KOPT-K1 (cell line): ENCODE measurements at regions not wholly inside any gene's neighbourhood (a gene's known extent, or its start where the extent isn't known, plus 50 kb on each side); places are given as distances from the start of the nearest gene placed in this dataset.

Experiments used
- H3K27ac ChIP-seq: fragments of 200-600 bp; sonication (generic); 2 replicates; pipeline ENCODE4 v1.5.1; 2016; ENCODE audit warnings: antibody characterized with exemption, mild to moderate bottlenecking, low read depth, low read length; ENCODE audit not compliant: poor library complexity, severe bottlenecking
- H3K36me3 ChIP-seq: fragments of 200-600 bp; sonication (generic); 2 replicates; pipeline ENCODE4 v1.5.1; 2017; ENCODE audit warnings: antibody characterized with exemption, mild to moderate bottlenecking, low read length, moderate library complexity; ENCODE audit not compliant: insufficient read depth
- H3K9me3 ChIP-seq: fragments of 200-600 bp; sonication (generic); 2 replicates; pipeline ENCODE4 v1.5.1; 2017; ENCODE audit warnings: antibody characterized with exemption, low read length, mild to moderate bottlenecking; ENCODE audit not compliant: insufficient read depth, poor library complexity, severe bottlenecking

DNA sequence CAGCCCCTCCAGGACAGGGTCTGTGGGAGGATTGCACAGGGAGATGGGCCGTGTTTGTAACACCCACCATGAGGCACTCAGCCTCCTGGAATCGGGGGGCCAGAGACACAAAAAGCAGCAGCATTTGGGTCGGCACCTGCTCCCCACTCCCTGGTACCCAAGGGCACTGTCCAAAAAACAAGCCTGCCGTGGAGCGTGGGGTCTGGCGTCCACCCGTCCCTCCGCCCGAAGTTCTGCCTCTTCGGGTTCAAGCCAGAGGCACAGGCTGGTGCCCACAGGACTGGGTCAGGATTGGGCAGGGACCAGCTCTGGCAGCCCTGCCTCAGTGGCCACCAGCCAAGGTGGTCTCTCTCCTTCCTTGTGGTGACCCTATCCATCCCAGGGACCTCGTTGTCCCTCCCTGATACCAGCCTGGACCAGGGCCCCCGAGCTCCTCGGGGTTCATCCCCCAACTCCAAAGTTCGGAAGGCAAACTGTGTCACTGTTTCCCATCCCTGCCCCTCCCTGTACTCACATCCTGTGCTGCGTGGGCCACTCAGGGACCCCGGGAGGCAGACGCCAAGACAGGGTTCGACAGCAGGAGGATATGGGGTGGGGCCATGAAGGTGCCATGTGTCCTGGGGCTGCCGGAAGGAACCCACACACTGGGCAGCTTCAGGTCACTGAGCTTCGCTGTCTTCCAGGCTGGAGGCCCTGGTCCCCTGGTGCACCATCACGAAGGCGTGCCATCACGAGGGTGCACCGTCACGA, 126.0 kb upstream of the HDAC4 start:
- Histone ChIP-seq H3K9me3 (no peaks in the 10 kb centered on the region), H3K27ac (no peak overlapping the region), H3K36me3 (no peaks in the 10 kb centered on the region)

DNA sequence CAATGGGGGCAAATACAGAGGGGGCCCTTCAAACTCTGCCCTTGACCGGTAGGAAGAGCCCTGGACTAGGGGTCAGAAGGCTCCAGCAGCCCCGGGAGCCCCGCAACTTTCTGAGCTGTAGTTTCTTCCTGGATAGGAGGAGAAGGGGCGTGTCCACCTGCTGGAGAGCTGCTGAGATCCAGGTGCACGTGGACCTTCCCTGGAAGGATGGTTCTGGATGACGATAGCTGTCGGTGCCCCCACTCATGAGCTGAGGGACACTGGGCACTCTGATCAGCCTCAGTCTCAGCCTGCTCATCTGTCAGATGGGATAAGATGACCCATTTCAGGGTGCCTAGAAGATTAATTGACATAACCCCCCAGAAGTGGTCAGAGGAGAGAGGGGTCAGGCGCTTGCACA, 125.2 kb upstream of the HDAC4 start:
- Histone ChIP-seq H3K27ac (no peak overlapping the region), H3K9me3 (no peaks in the 10 kb centered on the region), H3K36me3 (no peaks in the 10 kb centered on the region)

DNA sequence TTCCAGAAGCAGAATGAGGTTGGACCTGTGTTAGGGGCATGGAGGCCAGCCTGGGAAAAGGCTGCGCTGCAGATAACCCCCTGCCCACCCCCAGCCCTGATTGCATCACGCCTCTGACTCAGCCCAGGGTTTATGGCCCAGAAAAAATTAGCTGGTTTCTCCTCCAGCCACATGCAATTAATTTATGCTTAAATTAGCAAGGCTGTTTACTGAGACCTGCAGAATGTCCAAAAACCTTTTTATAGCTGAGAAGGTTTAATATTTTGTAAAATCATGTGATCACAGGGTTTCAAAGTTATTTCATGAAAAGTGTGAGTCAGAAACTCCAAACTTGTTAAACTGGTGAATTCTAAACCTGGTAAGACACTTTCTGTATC, 123.1 kb upstream of the HDAC4 start:
- Histone ChIP-seq H3K36me3 (no peaks in the 10 kb centered on the region), H3K27ac (no peak overlapping the region), H3K9me3 (no peaks in the 10 kb centered on the region)

DNA sequence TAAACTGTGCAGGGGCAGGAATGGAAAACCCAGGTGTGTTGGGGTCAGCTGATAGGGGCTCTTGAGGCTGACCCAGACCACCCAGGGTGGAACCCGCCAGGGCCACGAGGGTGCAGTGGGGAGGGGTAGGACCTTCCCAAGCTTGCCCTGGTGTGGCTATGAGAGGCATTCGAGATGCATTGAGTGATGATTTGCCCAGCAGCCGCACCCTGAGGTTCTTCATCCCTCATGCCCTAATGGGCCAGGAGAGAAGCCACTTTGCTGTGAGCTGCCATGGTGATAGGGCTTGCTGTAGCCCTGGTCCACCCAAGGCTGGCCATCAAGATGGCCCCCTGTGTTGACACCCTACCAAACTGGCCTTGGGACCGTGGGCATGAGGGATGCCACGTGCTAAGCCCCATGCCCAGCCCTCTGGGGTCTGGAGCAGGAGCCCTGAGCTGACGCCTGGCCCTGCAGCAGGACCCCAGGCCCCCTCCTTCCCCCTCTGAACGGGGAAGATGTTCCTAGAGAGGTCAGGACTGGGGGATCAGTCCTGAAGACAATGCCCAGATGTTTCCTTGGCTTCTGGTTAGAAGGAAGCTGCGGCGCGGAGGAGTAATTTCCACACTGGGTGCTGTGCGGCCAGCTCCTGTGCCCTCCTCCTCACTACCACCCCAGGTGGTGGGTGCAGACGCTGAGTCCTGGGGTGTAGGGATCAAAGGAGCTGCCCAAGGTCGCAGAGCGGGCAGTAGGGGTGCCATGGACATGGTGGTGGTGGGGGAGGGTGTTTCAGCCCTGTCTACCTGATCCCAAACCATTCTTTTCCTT, 122.5 kb upstream of the HDAC4 start:
- Histone ChIP-seq H3K36me3 (no peaks in the 10 kb centered on the region), H3K27ac (no peak overlapping the region), H3K9me3 (no peaks in the 10 kb centered on the region)

DNA sequence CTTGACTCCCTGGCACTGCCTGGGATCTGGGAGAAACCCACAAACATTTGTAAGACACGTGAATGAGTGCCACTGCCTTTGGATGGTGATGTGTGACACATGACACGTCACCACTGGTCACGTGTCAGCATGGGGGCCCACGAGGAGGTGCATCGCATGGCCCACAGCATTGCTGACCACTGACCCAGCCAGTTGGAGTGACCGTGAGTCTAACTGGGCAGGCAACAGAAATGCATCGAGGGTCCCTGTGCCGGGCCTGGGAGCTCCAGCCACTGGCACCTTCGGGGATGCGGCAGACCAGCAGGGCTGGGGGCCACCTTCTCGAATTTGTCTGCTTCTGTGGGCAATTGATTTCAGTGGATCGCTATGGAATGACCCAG, 121.9 kb upstream of the HDAC4 start:
- Histone ChIP-seq H3K9me3 (no peaks in the 10 kb centered on the region), H3K36me3 (no peaks in the 10 kb centered on the region), H3K27ac (no peak overlapping the region)

DNA sequence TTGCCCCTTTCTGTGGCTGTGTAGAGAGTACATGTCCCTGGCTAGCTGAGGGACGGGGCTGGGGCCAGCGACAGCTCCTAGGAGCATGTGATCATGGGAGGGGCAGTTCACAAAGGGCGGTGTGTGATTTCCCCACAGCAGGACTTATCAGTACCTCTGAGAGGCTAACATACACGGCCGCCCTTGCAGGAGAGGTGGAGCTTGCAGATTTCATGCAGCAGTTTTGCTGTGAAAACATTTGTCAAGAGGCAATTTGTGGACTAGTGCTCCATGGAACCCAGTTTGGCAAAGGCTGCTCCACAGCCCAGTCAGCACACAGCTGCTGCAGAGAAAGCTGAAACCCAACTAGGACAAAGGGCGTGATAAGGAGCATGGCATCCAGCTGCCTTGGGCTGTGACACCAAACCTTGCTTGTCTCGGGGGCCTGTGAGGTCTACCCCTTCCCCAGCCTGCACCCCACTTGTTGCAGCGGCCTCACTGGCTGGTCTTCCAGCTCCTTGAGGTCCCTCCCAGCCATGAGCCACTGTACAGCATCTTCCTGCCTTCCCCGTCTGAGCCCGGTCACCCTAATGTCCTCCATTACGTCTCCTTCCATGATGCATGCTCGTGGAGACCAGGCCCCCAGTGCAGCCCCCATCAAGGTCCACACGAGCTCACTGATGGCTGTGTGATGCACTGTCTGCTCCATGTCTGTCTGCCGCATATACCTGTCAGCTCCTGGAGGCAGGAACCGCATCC, 121.4 kb upstream of the HDAC4 start:
- Histone ChIP-seq H3K27ac (no peak overlapping the region), H3K36me3 (no peaks in the 10 kb centered on the region), H3K9me3 (no peaks in the 10 kb centered on the region)

DNA sequence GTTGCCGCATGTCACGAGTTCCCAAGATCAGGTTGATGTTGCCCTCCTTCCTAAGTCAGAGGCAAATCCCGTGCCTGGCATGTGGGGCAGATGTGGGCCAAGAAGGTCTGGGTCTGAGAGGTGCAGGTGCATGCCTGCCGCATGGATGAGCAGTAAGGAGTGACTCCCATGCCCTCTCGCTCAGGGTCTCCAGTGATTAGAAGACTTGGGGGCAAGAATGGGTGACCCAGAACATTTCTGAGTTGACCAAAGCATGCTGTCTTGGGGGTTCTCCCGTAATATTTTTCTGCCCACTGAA, 120.6 kb upstream of the HDAC4 start:
- no peaks in the 10 kb centered on the region for H3K9me3 ChIP-seq
- no peak overlapping the region for H3K27ac ChIP-seq
- no peaks in the 10 kb centered on the region for H3K36me3 ChIP-seq

DNA sequence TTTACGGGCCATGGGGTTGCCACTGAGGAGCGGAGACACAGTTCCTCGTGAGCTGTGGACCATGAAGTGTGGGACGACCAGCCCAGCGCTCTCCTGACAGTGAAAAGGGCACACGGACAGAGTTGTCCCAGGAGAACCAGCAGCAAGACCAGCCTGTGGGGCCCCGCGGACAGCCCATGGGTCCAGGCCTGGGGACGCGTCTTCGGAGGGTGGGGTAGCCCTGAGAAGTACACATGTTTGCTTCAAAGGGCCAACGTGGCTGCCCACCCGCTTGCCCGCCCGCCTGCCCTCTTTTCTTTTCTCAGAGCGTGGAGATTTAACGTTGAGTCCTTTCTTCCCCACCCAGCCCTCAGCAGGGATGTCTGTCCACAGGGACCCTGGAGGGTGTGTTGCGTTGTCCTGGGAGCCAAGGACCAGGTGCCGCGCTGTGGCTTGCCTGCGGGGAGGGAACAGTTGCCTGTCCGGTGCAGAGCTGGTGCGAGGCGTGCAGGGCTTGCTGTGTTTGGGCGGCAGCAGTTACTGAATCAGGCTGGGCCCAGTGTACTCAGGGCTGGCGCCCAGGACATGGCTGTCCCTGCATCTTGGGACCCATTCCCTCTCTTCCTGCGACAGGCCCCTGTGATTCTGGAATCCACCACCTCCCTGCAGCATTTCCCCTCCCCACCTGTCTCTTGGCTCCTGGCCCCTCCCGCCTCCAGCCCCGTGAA, 120.1 kb upstream of the HDAC4 start:
- Histone ChIP-seq H3K27ac (no peak overlapping the region), H3K9me3 (no peaks in the 10 kb centered on the region), H3K36me3 (no peaks in the 10 kb centered on the region)

DNA sequence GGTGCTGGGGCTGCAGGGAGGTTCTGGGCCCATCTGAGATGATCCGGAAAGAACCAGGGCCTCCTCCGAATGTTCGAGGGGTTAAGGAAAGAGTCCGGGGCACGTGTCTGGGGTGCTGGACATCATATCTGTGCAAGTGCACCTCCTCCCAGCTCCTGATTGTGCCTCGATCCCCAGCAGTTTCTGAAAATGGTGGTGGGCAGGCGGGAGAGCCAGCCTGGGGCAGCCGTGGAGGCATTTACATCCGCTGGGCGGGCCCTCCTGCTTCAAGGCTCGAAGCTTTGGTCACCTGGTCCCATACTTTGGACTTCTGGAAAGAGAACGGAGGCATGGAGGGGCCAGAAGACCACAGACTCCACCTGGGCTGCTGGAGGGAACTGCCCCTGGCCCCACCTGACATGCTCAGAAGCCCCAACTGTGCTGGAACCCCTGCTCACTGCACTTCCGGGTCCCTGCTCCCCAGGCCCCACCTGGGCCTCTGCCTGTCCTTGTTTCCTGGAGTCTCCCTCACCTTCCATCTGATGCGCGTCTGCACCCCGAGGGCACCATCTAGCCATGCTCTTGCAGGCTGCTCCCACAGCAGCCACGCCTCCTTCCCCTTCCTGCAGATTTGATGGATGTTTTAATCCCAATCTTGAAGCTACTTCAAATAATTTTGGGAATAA, 119.2 kb upstream of the HDAC4 start:
- H3K9me3 ChIP-seq: no peaks in the 10 kb centered on the region
- no peaks in the 10 kb centered on the region for H3K36me3 ChIP-seq
- H3K27ac ChIP-seq: peak overlapping the region; percentile 55

DNA sequence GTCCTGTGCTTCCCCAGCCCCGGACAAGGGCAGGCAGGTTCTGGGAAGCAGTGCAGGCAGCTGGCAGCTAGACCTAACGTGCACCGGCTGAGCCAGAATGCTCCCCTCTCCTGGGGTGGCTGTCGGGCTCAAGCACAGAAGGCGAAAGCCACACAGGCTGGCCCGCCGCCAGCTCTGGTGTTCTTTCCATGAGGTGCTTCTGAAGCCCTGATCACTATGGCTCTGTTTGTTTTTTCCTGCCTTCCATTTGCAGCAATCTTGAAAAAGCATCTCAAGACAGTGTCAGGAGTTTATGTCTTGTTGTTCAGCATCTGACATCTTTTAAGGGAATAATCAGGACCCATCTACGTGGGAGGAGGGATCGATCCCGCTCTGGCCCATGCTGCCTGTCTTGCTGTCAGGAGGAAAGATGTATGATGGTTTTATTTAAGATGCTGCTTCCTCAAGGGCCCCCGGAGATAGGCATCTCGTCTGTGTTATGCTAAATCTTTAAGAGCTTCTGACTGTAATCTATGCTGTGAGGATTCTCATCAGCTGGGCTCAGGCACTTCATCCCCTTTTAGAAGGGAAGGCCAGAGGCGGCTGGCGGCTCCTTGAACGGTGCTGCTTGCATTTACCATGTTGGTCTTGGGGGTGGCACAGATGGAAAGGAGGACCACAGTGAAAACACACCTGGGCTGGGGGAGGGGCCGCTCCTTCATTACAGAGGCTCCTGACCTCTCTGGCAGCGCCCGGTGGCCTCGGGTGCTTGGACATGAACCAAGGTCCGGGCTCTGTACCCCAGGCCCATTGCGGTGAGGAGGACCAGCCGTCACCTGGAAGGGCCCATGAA, 118.5 kb upstream of the HDAC4 start:
- Histone ChIP-seq H3K36me3 (no peaks in the 10 kb centered on the region), H3K9me3 (no peaks in the 10 kb centered on the region), H3K27ac (peak overlapping the region; percentile 55)

DNA sequence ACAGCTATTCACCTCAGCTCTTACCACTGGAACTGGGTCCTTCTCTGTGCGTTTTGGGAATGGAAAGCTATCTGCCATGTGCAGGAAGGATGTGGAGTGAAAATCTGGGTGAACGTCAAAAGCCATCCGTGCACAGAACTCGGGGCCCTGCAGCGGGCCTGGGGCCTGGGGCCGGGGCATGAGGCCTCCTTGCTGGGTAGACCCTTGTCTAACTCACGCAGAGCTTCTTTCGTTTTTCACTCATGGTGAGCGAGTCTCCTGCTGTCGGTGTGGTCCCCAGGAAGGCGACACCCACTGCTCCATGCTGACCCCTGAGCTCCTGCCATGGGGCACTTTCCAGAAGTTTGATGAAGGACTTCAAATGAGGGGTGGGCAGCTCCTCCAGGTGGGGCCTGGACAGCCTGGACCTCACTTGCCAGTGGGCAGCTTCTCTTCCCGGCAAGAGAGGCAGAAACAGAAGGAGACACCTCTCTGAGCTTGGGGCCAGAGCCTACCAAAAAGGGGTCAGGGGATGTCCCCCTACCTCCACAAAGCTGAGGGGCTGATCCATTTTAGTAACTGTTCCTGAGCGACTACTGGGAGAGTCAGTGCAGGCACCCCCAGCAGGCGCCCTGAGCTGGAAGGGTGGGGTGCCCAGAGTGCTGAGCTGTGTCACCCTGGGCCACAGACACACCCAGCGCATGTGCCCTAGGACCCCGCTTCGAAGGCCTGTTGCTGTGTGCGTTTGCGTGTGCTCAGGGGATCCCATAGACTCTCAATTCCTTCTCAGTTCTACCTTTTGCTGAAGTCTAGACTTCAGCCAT, 117.7 kb upstream of the HDAC4 start:
- H3K36me3 ChIP-seq: no peaks in the 10 kb centered on the region
- H3K27ac ChIP-seq: peak overlapping the region; percentile 55
- H3K9me3 ChIP-seq: no peaks in the 10 kb centered on the region

DNA sequence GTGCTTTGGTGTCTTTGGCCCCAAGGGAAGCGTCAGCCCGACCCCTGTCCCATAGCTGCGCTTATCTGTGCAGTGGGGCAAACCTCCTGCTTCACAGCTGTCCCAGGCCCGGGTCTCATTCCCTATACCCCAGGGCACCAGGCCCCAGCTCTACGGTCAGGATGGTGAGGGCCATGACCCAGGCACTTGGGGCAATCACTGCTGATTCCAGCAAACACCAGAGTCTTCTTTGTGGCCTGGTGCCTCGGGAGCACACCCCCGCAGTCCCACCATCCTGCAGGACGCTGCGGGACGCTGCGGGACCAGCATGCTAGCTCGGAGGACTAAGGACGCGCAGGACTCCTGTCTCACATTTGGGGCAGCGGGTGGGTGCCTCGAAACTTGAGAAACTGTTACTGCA, 116.9 kb upstream of the HDAC4 start:
- H3K36me3 ChIP-seq: no peaks in the 10 kb centered on the region
- no peaks in the 10 kb centered on the region for H3K9me3 ChIP-seq
- H3K27ac ChIP-seq: no peak overlapping the region

DNA sequence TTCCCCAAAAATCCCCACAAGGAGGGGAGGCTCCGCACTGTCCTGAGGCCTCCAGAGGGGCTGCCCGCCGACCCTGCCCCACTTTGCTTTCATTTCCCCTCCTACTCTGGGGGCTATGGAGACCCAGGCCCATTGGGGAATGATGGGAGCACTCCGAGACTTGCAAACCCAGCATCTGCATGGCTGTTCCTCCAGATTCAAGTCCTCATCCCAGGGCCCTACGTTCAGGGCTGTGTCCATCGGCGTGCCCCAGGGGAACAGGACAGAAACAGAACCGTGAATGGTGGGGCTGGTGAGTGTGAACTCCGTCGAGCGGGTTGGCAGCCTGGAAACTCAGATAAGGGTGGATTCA, 116.1 kb upstream of the HDAC4 start:
- H3K9me3 ChIP-seq: peaks cover 5% of the 10 kb centered on the region
- H3K27ac ChIP-seq: no peak overlapping the region

More for the DNA sequence above, 116.1 kb upstream of the HDAC4 start:
- H3K36me3 ChIP-seq: no peaks in the 10 kb centered on the region
